Tibial nerve (tissue), 4 donors: ENCODE measurements at regions not wholly inside any gene's neighbourhood (a gene's known extent, or its start where the extent isn't known, plus 50 kb on each side); places are given as distances from the start of the nearest gene placed in this dataset.
"Not testable (repeated sequence)": the region's sequence is repeated elsewhere in the genome, so short reads cannot be mapped to it uniquely, and the experiment has no call there.

Experiments used
- CTCF ChIP-seq, 5 experiments: fragments of 200-600 bp in 3 of 5; fragments of 450-650 bp in 2 of 5; sonication (generic) in 3 of 5; IDR thresholded peaks; one replicate each; pipeline ENCODE4 v1.5.1; 2016 to 2019; ENCODE audit warnings: antibody characterized with exemption in 5 of 5, mild to moderate bottlenecking in 3 of 5, moderate library complexity in 2 of 5
- EP300 ChIP-seq, 2 donors: sonication (generic); formaldehyde crosslinking; IDR thresholded peaks; one replicate each; pipeline ENCODE4 v1.6.1; 2017; ENCODE audit warnings: antibody characterized with exemption in 2 of 2, mild to moderate bottlenecking in 1 of 2
- POLR2A ChIP-seq, 2 donors: fragments of 450-650 bp; IDR thresholded peaks; one replicate each; pipeline ENCODE4 v1.6.1; 2017; ENCODE audit warnings: antibody characterized with exemption in 2 of 2, mild to moderate bottlenecking in 2 of 2, moderate library complexity in 2 of 2

DNA sequence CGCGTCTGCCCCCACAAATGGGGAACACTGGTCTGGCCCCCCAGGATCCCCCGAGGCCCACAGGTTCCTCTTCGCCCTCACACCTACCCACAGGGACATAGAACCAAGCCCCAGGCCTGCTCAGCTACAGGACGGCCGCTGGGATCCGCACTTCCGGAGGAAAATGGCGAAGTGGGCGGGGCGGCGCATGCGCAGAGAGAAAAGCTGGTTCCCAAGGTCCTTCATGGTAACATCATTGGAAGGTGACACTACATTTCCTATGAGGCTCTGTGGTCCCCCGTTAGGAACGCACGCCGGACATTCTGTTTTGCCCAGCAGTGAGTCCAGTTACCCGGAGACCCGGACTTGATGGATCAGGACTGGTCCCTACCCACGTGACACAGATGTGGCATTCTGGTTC is 1486.2 kb upstream of the USP9Y start:
- TF ChIP-seq CTCF, EP300, POLR2A (IDR thresholded peaks at IDR 0.05): not testable (repeated sequence)
